AG20443 (cell line): ENCODE measurements at regions not wholly inside any gene's neighbourhood (a gene's known extent, or its start where the extent isn't known, plus 50 kb on each side); places are given as distances from the start of the nearest gene placed in this dataset.

Experiments
- DNase-seq: peaks from one replicate; pipeline ENCODE4 v3.0.0; 2012; ENCODE audit warnings: low spot score, mixed read lengths

GRCh38 chr5:87138091-87138805 is 129.4 kb upstream of the RASA1 start:
- no peak for DNase-seq

- DNase-seq: no peak
Measured at GRCh38 chr5:87139795-87140194, 127.9 kb upstream of the RASA1 start.

GRCh38 chr5:87141544-87141943 is 126.1 kb upstream of the RASA1 start:
- DNase-seq: no peak

- DNase-seq: peak; percentile 15
Measured at GRCh38 chr5:87145853-87146252, 121.8 kb upstream of the RASA1 start.

GRCh38 chr5:87147441-87147840 is 120.2 kb upstream of the RASA1 start:
- no peak for DNase-seq

GRCh38 chr5:87150630-87151029 is 117.1 kb upstream of the RASA1 start:
- DNase-seq: no peak

- DNase-seq: peak; percentile 49
Measured at GRCh38 chr5:87151547-87151946, 116.1 kb upstream of the RASA1 start.

GRCh38 chr5:87152886-87153285 is 114.8 kb upstream of the RASA1 start:
- no peak for DNase-seq

GRCh38 chr5:87154191-87154590 is 113.5 kb upstream of the RASA1 start:
- no peak for DNase-seq

GRCh38 chr5:87155106-87155505 is 112.6 kb upstream of the RASA1 start:
- no peak for DNase-seq

- no peak for DNase-seq
Measured at GRCh38 chr5:87156631-87157030, 111.1 kb upstream of the RASA1 start.

GRCh38 chr5:87164409-87164808 is 103.3 kb upstream of the RASA1 start:
- no peak for DNase-seq

GRCh38 chr5:87169300-87169991 is 98.2 kb upstream of the RASA1 start:
- no peak for DNase-seq

GRCh38 chr5:87170799-87171198 is 96.9 kb upstream of the RASA1 start:
- DNase-seq: no peak

GRCh38 chr5:87182649-87183048 is 85.0 kb upstream of the RASA1 start:
- no peak for DNase-seq

- no peak for DNase-seq
Measured at GRCh38 chr5:87183896-87184295, 83.8 kb upstream of the RASA1 start.

- no peak for DNase-seq
Measured at GRCh38 chr5:87184605-87185004, 83.1 kb upstream of the RASA1 start.

GRCh38 chr5:87185838-87186237 is 81.8 kb upstream of the RASA1 start:
- no peak for DNase-seq

- no peak for DNase-seq
Measured at GRCh38 chr5:87188391-87188790, 79.3 kb upstream of the RASA1 start.

GRCh38 chr5:87190041-87190440 is 77.6 kb upstream of the RASA1 start:
- no peak for DNase-seq

- no peak for DNase-seq
Measured at GRCh38 chr5:87190687-87191086, 77.0 kb upstream of the RASA1 start.

GRCh38 chr5:87191645-87192044 is 76.0 kb upstream of the RASA1 start:
- no peak for DNase-seq

- peak; percentile 65 for DNase-seq
Measured at GRCh38 chr5:87195104-87195591, 72.5 kb upstream of the RASA1 start.

- no peak for DNase-seq
Measured at GRCh38 chr5:87195616-87196015, 72.1 kb upstream of the RASA1 start.
